ENCODE measurements at regions not wholly inside any gene's neighbourhood (a gene's known extent, or its start where the extent isn't known, plus 50 kb on each side); places are given as distances from the start of the nearest gene placed in this dataset.

DNA sequence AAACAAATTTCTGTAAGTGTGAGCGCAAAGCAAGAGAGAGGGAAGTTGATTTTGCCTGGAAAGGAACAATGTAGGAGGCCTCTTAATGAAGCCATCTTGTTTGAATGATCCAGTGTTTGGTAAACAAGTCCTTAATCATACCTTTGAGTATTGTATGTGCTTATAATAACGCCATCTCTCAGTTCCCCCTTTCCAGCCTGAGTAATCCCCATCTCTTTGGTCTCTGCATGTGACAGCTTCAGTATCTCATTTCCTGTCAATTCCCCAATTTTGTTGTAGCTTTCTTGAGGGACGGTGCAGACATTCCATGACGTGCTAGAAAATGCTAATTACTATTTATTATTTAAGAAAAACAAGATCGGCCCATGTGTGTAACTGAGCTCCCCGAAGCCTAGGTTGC is 349.3 kb upstream of the NR2F2 start:
- TF ChIP-seq, protein P1, sequence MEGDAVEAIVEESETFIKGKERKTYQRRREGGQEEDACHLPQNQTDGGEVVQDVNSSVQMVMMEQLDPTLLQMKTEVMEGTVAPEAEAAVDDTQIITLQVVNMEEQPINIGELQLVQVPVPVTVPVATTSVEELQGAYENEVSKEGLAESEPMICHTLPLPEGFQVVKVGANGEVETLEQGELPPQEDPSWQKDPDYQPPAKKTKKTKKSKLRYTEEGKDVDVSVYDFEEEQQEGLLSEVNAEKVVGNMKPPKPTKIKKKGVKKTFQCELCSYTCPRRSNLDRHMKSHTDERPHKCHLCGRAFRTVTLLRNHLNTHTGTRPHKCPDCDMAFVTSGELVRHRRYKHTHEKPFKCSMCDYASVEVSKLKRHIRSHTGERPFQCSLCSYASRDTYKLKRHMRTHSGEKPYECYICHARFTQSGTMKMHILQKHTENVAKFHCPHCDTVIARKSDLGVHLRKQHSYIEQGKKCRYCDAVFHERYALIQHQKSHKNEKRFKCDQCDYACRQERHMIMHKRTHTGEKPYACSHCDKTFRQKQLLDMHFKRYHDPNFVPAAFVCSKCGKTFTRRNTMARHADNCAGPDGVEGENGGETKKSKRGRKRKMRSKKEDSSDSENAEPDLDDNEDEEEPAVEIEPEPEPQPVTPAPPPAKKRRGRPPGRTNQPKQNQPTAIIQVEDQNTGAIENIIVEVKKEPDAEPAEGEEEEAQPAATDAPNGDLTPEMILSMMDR (IDR thresholded peaks at IDR 0.05): no peak
- no peak for TF ChIP-seq POLR2A (IDR thresholded peaks at IDR 0.05)

All from body of pancreas (tissue), 4 donors.